OCI-LY1 (cell line): ENCODE measurements at regions not wholly inside any gene's neighbourhood (a gene's known extent, or its start where the extent isn't known, plus 50 kb on each side); places are given as distances from the start of the nearest gene placed in this dataset.

Experiments
- H2AFZ ChIP-seq: fragments of 200-600 bp; sonication (generic), shearing (Covaris generic); 2 replicates; pipeline ENCODE4 v1.6.0; 2014; ENCODE audit warnings: antibody characterized with exemption, mild to moderate bottlenecking, low read length
- H3F3A ChIP-seq: fragments of 200-600 bp; sonication (generic), shearing (Covaris generic); 2 replicates; pipeline ENCODE4 v1.6.0; 2014; ENCODE audit warnings: mild to moderate bottlenecking, antibody characterized with exemption, low read length, moderate library complexity; ENCODE audit not compliant: insufficient read depth
- H3K27ac ChIP-seq: fragments of 200-600 bp; sonication (generic); 2 replicates; pipeline ENCODE4 v1.5.1; 2014; ENCODE audit warnings: low read length, mixed run types, mild to moderate bottlenecking, low read depth; ENCODE audit not compliant: poor library complexity, severe bottlenecking
- H3K27me3 ChIP-seq: fragments of 200-600 bp; sonication (generic); 2 replicates; pipeline ENCODE4 v1.6.0; 2014; ENCODE audit warnings: antibody characterized with exemption, mild to moderate bottlenecking, low read length, moderate library complexity; ENCODE audit not compliant: insufficient read depth
- H3K36me3 ChIP-seq: fragments of 200-600 bp; sonication (generic); 2 replicates; pipeline ENCODE4 v1.6.1; 2014; ENCODE audit warnings: mild to moderate bottlenecking, antibody characterized with exemption, low read length, moderate library complexity, mixed read lengths; ENCODE audit not compliant: insufficient read depth
- H3K4me1 ChIP-seq: fragments of 200-600 bp; sonication (generic); 2 replicates; pipeline ENCODE4 v1.5.1; 2014; ENCODE audit warnings: mild to moderate bottlenecking, low read length, moderate library complexity; ENCODE audit not compliant: insufficient read depth, severe bottlenecking
- H3K4me2 ChIP-seq: fragments of 200-600 bp; sonication (generic), shearing (Covaris generic); 2 replicates; pipeline ENCODE4 v1.6.1; 2014; ENCODE audit warnings: low read length
- H3K4me3 ChIP-seq: fragments of 200-600 bp; sonication (generic); 2 replicates; pipeline ENCODE4 v1.5.1; 2014; ENCODE audit warnings: low read length, low read depth, mild to moderate bottlenecking, mixed read lengths; ENCODE audit not compliant: poor library complexity, severe bottlenecking
- H3K79me2 ChIP-seq: fragments of 200-600 bp; shearing (Covaris generic); 2 replicates; pipeline ENCODE4 v1.6.1; 2016; ENCODE audit warnings: mixed run types, low read length, mixed read lengths; ENCODE audit not compliant: insufficient read depth
- H3K9ac ChIP-seq: fragments of 200-600 bp; sonication (generic), shearing (Covaris generic); 2 replicates; pipeline ENCODE4 v1.6.1; 2014; ENCODE audit warnings: mild to moderate bottlenecking, low read length, mixed read lengths
- H3K9me2 ChIP-seq: fragments of 200-600 bp; sonication (generic), shearing (Covaris generic); 2 replicates; pipeline ENCODE4 v1.6.1; 2014; ENCODE audit warnings: low read depth, mild to moderate bottlenecking, low read length, mixed read lengths
- H3K9me3 ChIP-seq: fragments of 200-600 bp; shearing (Covaris generic); 2 replicates; pipeline ENCODE4 v1.6.1; 2014; ENCODE audit warnings: low read length, mixed read lengths
- H4K20me1 ChIP-seq: fragments of 200-600 bp; sonication (generic), shearing (Covaris generic); 2 replicates; pipeline ENCODE4 v1.6.0; 2016; ENCODE audit warnings: mild to moderate bottlenecking, low read length; ENCODE audit not compliant: insufficient read depth
- EZH2 ChIP-seq: fragments of 200-600 bp; sonication (generic), shearing (Covaris generic); IDR thresholded peaks from 2 replicates; pipeline ENCODE4 v1.8.0; 2017; ENCODE audit warnings: borderline replicate concordance, mixed run types, mild to moderate bottlenecking, antibody characterized with exemption, low read length, moderate library complexity, mixed read lengths
- TF ChIP-seq, protein P1 (sequence below): fragments of 200-600 bp; sonication (generic), shearing (Covaris generic); IDR thresholded peaks from 2 replicates; pipeline ENCODE4 v1.5.1; 2017; ENCODE audit warnings: mild to moderate bottlenecking, antibody characterized with exemption, low read length, moderate library complexity, mixed read lengths

DNA sequence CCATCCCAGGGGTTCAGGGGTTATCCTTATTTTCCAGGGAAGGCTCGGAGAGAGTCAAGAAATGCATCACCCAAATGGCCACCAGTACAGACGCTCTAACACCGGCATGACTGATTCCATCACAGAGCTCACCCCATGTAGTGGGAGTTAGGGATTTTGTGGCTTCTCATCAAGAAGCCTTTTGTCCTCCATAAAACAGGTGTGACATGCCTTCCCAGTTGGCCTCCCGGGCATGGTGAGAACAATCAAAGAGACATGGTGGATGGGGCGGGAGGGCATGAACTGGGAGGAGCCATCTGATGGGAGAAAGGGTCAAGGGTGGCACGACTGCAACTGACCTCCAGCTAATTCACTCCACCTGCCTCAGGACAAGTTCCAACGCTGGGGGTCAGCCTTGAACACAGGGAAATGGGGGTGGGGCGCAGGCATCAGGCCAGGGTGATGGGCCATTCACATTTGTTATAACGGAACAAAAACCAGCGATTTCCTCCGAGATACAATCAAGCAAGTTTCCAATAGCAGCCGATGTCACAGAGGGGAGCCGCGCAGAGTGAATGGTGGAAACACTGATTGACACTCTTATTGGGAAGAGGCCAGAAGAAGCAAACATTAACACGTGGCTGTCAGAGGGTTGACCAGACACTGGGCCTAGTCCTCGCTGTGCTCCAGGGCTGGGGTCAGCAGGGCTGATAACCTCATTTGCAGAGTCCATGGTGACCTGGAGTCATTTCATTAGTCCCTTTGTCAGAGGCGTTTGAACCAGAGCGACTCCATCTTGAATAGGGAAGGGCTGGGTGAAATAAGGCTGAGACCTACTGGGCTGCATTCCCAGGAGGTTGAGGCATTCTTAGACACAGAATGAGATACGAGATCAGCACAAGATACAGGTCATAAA, 80.5 kb upstream of the HPCAL1 start:
- H3K27ac ChIP-seq = no peak overlapping the region
- H3F3A ChIP-seq = no peaks in the 10 kb centered on the region
- H3K4me3 ChIP-seq = no peak overlapping the region
- no peak overlapping the region for H3K4me2 ChIP-seq
- no peaks in the 10 kb centered on the region for H3K4me1 ChIP-seq
- TF ChIP-seq EZH2 = no peak
- TF ChIP-seq, protein P1, sequence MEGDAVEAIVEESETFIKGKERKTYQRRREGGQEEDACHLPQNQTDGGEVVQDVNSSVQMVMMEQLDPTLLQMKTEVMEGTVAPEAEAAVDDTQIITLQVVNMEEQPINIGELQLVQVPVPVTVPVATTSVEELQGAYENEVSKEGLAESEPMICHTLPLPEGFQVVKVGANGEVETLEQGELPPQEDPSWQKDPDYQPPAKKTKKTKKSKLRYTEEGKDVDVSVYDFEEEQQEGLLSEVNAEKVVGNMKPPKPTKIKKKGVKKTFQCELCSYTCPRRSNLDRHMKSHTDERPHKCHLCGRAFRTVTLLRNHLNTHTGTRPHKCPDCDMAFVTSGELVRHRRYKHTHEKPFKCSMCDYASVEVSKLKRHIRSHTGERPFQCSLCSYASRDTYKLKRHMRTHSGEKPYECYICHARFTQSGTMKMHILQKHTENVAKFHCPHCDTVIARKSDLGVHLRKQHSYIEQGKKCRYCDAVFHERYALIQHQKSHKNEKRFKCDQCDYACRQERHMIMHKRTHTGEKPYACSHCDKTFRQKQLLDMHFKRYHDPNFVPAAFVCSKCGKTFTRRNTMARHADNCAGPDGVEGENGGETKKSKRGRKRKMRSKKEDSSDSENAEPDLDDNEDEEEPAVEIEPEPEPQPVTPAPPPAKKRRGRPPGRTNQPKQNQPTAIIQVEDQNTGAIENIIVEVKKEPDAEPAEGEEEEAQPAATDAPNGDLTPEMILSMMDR = no peak
- no peaks in the 10 kb centered on the region for H3K9me2 ChIP-seq
- H3K9me3 ChIP-seq = no peaks in the 10 kb centered on the region
- H3K36me3 ChIP-seq = no peaks in the 10 kb centered on the region
- no peak overlapping the region for H3K9ac ChIP-seq
- H3K79me2 ChIP-seq = no peaks in the 10 kb centered on the region
- no peaks in the 10 kb centered on the region; the same call in 1 of the 2 replicates for H3K27me3 ChIP-seq
- no peak overlapping the region for H2AFZ ChIP-seq
- no peaks in the 10 kb centered on the region for H4K20me1 ChIP-seq

DNA sequence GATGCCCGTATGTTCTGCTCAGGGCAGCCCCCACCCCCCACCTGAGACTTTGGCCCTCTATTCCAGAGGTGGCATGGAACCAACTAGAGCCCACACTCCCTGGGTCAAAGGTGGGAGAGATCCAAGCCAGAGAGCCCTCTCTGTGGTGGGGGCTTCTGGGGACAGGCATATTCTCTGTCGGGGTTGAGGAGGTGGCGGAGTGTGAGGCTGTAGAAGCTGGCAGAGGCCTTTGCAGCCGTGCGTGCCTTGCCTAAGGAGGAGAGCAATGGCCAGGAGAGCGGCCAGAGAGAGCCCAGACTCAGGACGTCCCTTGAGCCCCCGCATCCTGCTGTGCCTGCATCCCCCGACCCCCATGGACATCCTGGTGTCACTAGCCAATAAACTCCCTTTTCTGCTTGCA, 79.2 kb upstream of the HPCAL1 start:
- no peak overlapping the region for H3K4me2 ChIP-seq
- no peaks in the 10 kb centered on the region for H4K20me1 ChIP-seq
- no peak overlapping the region for H3K9ac ChIP-seq
- no peaks in the 10 kb centered on the region for H3K9me2 ChIP-seq
- H3K4me1 ChIP-seq = no peaks in the 10 kb centered on the region
- H3K27me3 ChIP-seq = peaks cover 5% of the 10 kb centered on the region; the same call in 1 of the 2 replicates
- H3K36me3 ChIP-seq = no peaks in the 10 kb centered on the region
- no peaks in the 10 kb centered on the region for H3K79me2 ChIP-seq
- TF ChIP-seq, protein P1 = no peak
- no peak for TF ChIP-seq EZH2
- H3K4me3 ChIP-seq = no peak overlapping the region
- no peaks in the 10 kb centered on the region for H3K9me3 ChIP-seq
- no peaks in the 10 kb centered on the region for H3F3A ChIP-seq
- no peak overlapping the region for H2AFZ ChIP-seq
- H3K27ac ChIP-seq = no peak overlapping the region

DNA sequence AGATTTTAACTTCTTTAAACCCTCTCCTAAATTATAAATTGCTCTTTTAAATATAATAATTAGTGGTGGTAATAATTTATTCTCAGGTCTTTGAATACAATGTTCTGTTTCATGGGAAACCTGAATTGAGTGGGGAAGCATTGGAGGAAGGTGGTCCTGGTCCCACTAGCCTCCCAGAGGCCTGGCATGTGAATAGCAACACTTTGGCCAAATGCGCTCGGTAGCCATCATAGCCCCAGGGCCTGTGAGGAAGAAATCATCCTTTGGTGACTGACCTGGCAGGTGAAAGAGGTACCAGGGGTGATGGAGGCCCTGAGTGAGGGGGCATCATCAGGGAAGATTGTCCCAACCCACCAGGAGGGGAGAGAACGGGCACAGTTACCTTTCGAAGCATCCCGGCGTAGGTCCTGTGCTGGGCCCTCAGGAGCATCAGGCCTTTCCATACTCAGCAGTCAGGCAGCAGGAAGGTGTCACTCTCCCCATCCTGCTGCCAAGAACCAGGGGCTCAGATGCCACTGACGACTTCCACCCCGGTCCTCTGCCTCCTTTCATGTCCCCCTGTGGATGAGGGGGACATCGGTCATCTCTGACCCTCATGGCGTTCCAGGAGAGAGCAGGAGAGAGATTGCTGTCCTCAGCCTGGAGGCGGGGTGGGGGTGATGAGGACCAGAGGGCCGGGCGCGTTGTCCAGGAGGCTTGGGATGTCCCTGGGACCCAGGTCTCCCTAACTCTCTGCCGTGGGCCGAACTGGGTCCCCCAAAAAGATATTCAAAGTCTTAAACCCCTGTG, 78.6 kb upstream of the HPCAL1 start:
- H3K27ac ChIP-seq = no peak overlapping the region
- no peaks in the 10 kb centered on the region for H3K36me3 ChIP-seq
- no peaks in the 10 kb centered on the region for H3K9me2 ChIP-seq
- no peak overlapping the region for H2AFZ ChIP-seq
- peaks cover 10% of the 10 kb centered on the region; the same call in 1 of the 2 replicates for H3K27me3 ChIP-seq
- H3K4me3 ChIP-seq = no peak overlapping the region
- no peak overlapping the region for H3K9ac ChIP-seq
- H3K9me3 ChIP-seq = no peaks in the 10 kb centered on the region
- H3K79me2 ChIP-seq = no peaks in the 10 kb centered on the region
- no peaks in the 10 kb centered on the region for H4K20me1 ChIP-seq
- H3K4me1 ChIP-seq = no peaks in the 10 kb centered on the region
- no peak overlapping the region for H3K4me2 ChIP-seq
- H3F3A ChIP-seq = no peaks in the 10 kb centered on the region
- no peak for TF ChIP-seq EZH2
- TF ChIP-seq, protein P1 = no peak
